NCI-H446 treated with DMSO at 0.1 percent for 48 hours (cell line): ENCODE measurements at regions not wholly inside any gene's neighbourhood (a gene's known extent, or its start where the extent isn't known, plus 50 kb on each side); places are given as distances from the start of the nearest gene placed in this dataset.

Experiments used
- DNase-seq: peaks from one replicate; lab custom pipeline; 2025; lab: John Stamatoyannopoulos, UW

DNA sequence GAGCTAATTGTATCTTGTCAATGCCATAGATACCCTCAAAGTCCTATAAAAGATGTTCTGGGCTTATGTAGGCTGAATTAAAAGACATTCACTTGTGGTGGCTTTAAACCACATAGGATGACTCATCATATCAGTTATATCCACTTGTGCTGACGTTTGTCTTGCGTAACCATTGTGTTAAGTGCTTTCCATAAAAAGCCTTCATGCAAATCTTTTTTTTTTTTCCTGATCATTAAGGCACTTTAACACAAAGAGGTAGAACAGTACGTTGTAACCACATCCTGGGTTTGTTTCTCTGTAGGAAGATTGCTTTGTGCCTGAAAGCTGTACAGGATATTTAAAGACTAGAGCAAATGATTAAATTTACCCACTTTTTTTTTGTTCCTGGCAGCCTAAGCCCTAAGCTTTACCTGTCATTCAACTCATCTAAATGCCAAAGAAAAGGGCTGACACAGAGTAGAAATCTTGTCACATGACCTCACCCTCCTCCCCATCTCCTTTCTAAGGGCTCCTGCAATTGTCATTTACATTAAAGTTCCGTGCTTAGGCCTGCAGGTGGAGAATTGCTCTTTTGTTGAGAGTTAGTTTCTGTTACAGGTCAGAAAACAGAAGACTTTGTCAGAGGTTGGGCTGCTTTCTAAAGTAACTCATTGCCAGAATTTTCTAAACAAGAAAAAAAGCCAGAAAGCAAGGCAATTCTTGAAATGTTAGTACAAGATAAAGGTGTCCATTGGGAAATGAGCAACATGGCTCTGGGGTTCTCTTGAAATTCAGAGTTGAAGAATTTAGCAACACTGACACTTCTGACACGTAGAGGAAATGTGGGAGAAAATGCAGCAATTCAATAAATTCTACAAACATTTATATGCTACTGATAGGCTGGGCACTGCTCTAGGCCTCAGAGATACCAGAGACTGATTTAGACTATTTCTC lies 555.6 kb downstream of the PPARGC1A start:
- DNase-seq, result peak; percentile 2

- DNase-seq, result peak; percentile 52
Measured at GRCh38 chr4:23333556-23333945, 556.3 kb downstream of the PPARGC1A start.

DNA sequence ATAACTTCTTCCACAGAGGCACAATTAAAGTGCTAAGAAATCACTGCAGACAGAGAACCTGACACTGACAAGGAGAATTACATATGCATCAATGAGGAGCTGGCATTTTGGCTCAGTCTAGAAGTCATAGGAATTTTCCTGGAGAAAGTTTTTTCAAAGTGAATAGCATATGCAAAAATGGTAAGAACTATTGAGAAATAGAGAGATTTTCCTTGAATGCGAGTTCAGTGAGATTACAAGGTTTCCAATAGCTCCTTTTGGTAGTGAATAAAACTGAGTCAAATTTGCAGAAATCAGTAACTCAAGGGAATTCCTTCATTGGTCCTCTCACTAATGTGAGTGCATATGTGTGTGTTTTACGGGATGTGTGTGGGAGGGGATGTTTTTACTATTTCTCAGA lies 557.5 kb downstream of the PPARGC1A start:
- DNase-seq, result no peak

DNA sequence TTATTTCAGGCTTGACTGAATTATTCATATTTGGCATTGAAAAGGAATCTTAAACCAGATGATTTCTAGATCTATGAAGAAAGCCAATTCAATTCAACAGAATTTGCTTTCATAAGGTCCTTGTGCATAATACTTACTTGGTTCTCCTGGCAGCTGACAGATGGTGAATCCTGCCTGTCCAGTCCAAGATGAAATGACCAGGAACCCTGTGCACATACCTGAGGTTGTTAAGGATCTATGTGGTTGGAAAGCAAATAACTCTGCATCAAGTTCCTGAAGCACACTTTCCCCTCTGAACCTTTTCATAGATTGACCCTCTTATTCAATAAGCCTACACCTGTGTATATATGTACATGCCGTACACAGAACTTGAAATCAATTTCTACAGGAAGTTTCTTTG lies 562.7 kb downstream of the PPARGC1A start:
- DNase-seq, result no peak

- DNase-seq, result no peak
Measured at GRCh38 chr4:23324021-23324690, 565.7 kb downstream of the PPARGC1A start.

- DNase-seq, result no peak
Measured at GRCh38 chr4:23323436-23323835, 566.4 kb downstream of the PPARGC1A start.

GRCh38 chr4:23322732-23323131 lies 567.1 kb downstream of the PPARGC1A start:
- no peak for DNase-seq

DNA sequence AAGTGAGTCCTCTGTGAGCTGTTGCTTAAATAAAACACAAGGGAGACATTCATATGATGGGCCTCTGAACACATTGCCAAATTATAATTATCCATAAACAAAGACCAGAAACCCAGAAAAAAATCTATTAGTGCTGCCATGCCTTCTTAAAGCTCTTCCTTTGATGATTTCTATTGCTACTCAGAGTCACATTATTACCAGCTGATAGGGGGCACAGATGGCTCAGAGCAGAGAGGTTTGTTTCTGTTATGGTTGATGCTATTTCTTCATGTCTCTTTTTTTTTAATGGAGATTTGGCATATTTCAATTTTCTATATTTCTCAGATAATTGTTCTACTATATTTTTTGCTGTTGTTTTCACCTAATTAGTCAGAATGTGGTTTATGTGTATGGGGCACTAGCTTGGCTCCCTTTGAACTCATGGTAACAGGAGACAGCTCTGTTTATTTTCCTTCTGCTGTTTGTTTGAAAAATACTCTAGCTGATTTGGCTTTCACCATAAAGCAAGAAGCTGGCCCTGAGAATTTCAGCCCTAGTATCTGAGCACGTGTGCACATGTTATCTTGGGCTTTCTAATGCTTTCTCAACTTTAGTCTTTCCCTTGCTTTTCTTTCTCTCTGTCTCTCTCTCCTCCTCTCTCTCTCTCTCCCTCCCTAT lies 568.8 kb downstream of the PPARGC1A start:
- DNase-seq, result peak; percentile 4

GRCh38 chr4:23312686-23313085 lies 577.2 kb downstream of the PPARGC1A start:
- DNase-seq, result no peak

- no peak for DNase-seq
Measured at GRCh38 chr4:23311983-23312382, 577.9 kb downstream of the PPARGC1A start.

DNA sequence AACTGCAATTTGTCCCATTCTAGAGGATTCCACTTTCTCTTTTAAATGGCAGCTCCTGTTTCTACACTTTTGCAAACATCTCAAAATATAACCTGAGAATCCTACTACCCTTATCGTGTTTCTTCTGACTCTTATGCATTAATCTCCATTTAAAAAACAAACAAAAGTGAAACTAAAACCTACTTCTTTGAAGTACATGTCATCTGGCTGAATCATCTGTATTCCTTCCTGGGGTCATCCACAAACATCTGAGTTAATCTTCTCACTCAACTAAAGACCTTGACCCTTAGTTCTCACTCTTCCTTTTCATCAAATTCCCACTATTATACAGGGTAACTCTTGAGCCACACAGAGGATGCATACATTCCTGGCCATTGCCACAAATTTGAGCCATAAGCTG lies 584.8 kb downstream of the PPARGC1A start:
- DNase-seq, result no peak

DNA sequence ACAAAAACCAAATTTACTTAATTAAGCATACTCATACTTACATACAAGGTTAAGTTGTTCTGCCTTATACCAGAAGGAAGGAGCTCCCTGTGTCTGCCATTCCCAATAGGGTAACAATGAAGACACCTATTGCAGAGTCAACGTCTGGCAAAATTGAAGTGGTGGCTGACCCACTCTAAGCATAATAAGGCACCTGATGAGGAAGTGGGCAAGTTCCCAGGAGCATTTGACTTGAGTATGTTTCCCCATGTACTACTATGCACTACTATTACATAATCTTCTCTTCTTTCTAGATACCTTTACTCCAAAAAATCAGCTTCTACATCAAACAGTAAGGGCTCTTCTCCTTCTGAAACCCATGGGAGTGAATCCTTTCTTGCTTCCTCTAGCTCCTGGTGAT lies 591.5 kb downstream of the PPARGC1A start:
- DNase-seq, result no peak

- no peak for DNase-seq
Measured at GRCh38 chr4:23297327-23297726, 592.5 kb downstream of the PPARGC1A start.

GRCh38 chr4:23291139-23291538 lies 598.4 kb downstream of the GBA3 start:
- DNase-seq, result no peak

- no peak for DNase-seq
Measured at GRCh38 chr4:23290656-23291055, 597.9 kb downstream of the GBA3 start.

DNA sequence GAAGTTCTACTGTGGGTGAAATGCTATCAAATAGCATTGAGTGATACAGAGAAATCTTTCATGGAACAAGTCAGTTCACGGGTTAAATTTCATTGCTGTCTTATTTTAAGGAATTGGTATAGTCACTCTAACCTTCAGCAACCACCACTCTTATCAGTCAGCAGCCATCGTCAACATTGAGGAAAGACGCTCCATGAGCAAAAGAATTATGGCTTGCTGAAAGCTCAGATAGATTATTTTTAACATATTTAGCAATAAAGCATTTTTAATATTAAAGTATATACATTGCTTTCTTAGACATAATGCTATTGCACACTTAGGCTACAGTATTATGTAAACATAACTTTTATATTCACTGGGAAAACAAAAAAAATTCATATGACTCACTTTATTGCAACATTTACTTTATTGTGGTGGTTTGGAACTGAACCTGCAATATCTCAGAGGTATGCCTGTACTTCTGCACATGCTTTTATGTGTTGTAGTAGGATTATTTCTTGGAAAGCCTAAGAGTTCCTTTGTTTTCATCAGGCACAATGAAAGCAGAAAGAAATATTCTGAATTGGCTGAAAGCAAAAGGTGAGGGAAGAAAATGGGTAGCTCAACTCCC lies 586.7 kb downstream of the GBA3 start:
- no peak for DNase-seq

- DNase-seq, result no peak
Measured at GRCh38 chr4:23278845-23279244, 586.1 kb downstream of the GBA3 start.

DNA sequence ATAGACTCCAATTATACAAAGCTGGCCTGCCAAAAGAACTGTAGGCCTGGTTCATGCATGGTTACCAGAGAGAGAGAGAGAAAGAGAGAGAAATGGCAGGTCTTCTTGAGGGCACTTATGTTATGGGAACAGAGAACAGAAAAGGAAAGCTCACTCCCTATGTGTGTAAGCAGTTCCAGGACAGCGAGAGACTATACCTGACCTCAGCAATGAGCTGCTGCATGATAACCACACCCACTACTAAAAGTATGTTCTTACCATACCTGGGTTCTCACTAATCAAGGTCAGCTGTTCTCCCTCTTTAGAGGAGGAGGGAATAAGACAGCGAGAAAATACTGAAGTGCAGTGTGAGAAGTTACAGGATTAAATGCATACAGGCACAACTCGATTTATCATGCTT lies 583.3 kb downstream of the GBA3 start:
- no peak for DNase-seq

- no peak for DNase-seq
Measured at GRCh38 chr4:23269566-23269965, 576.8 kb downstream of the GBA3 start.

DNA sequence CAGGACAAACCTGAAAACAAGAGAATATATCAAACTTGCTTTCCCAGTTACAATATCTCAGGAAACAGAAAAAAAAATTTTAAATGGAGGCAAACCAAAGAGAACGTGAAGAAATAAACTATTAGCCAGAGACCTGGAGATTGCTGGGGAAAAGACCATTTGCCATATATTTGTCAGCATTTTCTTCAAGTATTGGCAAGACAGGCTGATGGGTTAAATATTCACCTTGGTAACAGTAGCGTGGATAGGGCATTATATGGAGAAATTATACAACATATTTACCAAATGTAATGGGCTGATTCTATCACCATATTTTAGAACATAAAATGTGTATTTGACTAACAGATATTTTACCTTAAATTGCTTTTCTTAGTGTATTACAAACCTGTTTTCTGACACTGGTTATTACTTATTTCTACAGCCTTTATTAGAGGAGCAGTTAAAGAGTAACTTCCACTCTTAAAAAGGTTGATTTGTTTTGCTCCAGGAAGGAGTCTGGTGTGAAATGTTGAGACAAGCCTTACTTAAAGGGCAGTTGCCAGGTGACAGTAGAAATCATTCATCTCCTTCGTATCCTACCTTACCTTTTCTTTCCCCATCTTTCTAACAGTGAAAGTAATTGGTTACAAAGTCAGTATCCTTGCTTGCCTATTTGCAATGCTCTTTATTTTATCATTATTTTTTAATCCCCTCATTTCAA lies 575.5 kb downstream of the GBA3 start:
- no peak for DNase-seq

DNA sequence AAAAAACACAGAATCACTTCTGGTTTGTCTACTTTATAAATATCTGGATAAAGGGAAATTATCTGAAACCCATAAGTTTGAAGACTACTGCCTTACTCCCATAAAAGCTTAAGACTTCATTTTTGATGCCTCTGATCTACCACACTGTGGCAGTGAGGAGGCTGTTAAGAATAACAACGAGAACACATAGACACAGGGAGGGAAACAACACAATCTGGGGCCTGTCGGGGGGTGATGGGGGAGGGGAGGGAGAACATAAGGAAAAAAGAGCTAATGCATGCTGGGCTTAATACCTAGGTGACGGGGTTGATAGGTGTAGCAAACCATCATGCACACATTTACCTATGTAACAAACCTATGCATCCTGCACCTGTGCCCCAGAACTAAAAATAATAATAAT lies 573.7 kb downstream of the GBA3 start:
- DNase-seq, result no peak

DNA sequence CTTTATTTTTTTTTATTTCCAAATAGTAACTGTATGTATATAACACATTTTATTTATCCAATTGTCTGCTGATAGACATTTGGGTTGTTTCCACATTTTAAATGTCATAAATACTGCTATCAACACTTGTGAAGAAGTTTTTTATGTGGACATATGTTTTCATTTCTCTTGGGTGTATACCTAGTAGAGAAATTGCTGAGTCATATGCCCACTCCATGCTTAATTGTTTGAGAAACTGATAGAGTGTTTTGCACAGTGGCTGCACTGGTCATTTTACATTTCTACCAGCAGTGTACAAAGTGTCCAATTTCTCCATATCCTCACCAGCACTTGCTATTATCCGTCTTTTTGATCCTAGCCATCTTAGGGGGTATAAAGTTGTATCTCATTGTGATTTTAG lies 567.8 kb downstream of the GBA3 start:
- no peak for DNase-seq
